ENCODE measurements at regions not wholly inside any gene's neighbourhood (a gene's known extent, or its start where the extent isn't known, plus 50 kb on each side); places are given as distances from the start of the nearest gene placed in this dataset.

DNA sequence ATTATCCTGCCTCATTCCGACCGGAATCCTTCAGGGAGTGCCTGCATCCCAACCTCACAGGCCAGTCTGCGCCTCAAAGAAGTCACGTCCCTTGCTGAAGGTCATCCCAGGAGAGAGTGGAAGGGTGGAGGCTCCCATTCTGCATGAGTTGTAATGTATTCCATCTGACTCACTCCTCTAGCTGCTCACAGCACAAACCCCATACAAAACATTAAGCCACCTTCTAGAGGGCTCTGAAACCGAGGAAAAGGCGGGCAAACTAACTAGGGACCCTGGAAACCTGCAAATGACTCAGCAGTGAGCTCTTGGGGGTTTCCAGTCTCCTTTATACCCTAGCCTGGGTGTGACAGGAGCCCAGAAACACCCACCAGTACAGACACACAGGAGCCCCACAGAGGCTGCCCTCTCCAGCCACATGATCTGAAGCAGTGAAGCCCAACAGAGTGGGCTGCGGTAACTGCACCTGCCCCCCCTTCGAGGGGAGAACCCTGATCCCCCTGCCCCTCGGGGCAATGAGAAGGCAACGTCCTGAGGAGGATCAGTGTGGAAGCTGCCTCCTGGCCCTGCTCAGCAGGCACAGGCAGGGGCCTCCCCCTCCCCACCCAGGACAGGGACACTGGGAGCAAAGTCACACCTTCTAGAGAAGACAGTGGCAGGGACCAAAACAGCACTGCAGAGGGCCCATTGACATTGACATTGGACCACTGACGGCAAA lies 69.3 kb upstream of the SNTG2 start:
- intact Hi-C loops (cut with DNase I): no loop called here
- no peak for DNase-seq
- no peak overlapping the region for H3K27ac ChIP-seq
- H3K4me3 ChIP-seq: no peak overlapping the region
- H3K9me3 ChIP-seq: no peaks in the 10 kb centered on the region
- no peaks in the 10 kb centered on the region for H3K36me3 ChIP-seq
- peaks cover 5% of the 10 kb centered on the region for H3K27me3 ChIP-seq (ENCODE audit: low read depth)
- no peak for TF ChIP-seq CTCF (IDR thresholded peaks at IDR 0.05)
- no peaks in the 10 kb centered on the region for H3K4me1 ChIP-seq
- ATAC-seq: no peak

GRCh38 chr2:880201-880970 lies 70.3 kb upstream of the SNTG2 start:
- Histone ChIP-seq H3K4me1 (no peaks in the 10 kb centered on the region), H3K27me3 (ENCODE audit: low read depth) (no peaks in the 10 kb centered on the region), H3K9me3 (no peaks in the 10 kb centered on the region), H3K4me3 (no peak overlapping the region), H3K36me3 (no peaks in the 10 kb centered on the region), H3K27ac (no peak overlapping the region)
- DNase-seq (no peak), ATAC-seq (no peak)
- intact Hi-C loops (cut with DNase I): no loop called here
- no peak for TF ChIP-seq CTCF (IDR thresholded peaks at IDR 0.05)

GRCh38 chr2:879540-879939 lies 71.1 kb upstream of the SNTG2 start:
- Histone ChIP-seq H3K27me3 (ENCODE audit: low read depth) (no peaks in the 10 kb centered on the region), H3K27ac (no peak overlapping the region), H3K4me1 (no peaks in the 10 kb centered on the region), H3K4me3 (no peak overlapping the region), H3K9me3 (no peaks in the 10 kb centered on the region), H3K36me3 (no peaks in the 10 kb centered on the region)
- TF ChIP-seq CTCF (IDR thresholded peaks at IDR 0.05): no peak
- ATAC-seq (no peak), DNase-seq (no peak)
- intact Hi-C loops (cut with DNase I): no loop called here

GRCh38 chr2:878245-878930 lies 72.3 kb upstream of the SNTG2 start:
- Histone ChIP-seq H3K27ac (no peak overlapping the region), H3K4me1 (no peaks in the 10 kb centered on the region), H3K4me3 (no peak overlapping the region), H3K27me3 (ENCODE audit: low read depth) (peaks cover 4% of the 10 kb centered on the region), H3K9me3 (no peaks in the 10 kb centered on the region), H3K36me3 (no peaks in the 10 kb centered on the region)
- no peak for TF ChIP-seq CTCF (IDR thresholded peaks at IDR 0.05)
- ATAC-seq: no peak
- intact Hi-C loops (cut with DNase I): no loop called here
- no peak for DNase-seq

DNA sequence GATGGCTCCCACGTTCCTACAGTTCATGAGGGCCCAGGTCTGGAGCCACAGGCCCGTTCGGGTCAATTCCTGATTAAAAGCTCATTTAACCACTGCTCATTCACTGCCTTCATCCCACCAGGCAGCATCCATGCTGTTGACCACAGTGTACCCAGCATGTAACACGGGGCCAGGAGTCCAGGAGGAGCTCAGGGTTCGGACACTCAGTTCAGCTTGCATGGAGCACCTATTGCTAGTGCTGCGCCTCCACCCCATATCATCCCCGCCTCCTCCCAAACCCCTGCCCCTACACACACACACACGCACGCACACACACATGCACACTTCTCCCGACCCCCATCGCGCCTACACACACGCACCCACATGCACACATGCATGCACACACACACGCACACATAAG lies 72.9 kb upstream of the SNTG2 start:
- Histone ChIP-seq H3K27ac (no peak overlapping the region), H3K36me3 (no peaks in the 10 kb centered on the region), H3K4me1 (no peaks in the 10 kb centered on the region), H3K4me3 (no peak overlapping the region), H3K9me3 (no peaks in the 10 kb centered on the region), H3K27me3 (ENCODE audit: low read depth) (peaks cover 4% of the 10 kb centered on the region)
- intact Hi-C loops (cut with DNase I): no loop called here
- no peak for TF ChIP-seq CTCF (IDR thresholded peaks at IDR 0.05)
- DNase-seq (no peak), ATAC-seq (no peak)

Data from lower lobe of right lung (tissue), 2 donors.